Activated CD4-positive, CD25-positive, alpha-beta regulatory T cell treated with anti-CD3 and anti-CD28 coated beads, Interleukin-2, amount 50 U/mL, for 16 hours (primary cell): ENCODE measurements at regions not wholly inside any gene's neighbourhood (a gene's known extent, or its start where the extent isn't known, plus 50 kb on each side); places are given as distances from the start of the nearest gene placed in this dataset.
"Not testable (repeated sequence)": the region's sequence is repeated elsewhere in the genome, so short reads cannot be mapped to it uniquely, and the experiment has no call there.

ENCODE experiments used
- DNase-seq: peaks from one replicate; pipeline ENCODE4 v3.0.0-alpha.2; 2020; ENCODE audit warnings: low read depth, low spot score

- DNase-seq: not testable (repeated sequence)
Observed at GRCh38 chr22:25417826-25418225, 146.6 kb upstream of the GRK3 start.

DNA sequence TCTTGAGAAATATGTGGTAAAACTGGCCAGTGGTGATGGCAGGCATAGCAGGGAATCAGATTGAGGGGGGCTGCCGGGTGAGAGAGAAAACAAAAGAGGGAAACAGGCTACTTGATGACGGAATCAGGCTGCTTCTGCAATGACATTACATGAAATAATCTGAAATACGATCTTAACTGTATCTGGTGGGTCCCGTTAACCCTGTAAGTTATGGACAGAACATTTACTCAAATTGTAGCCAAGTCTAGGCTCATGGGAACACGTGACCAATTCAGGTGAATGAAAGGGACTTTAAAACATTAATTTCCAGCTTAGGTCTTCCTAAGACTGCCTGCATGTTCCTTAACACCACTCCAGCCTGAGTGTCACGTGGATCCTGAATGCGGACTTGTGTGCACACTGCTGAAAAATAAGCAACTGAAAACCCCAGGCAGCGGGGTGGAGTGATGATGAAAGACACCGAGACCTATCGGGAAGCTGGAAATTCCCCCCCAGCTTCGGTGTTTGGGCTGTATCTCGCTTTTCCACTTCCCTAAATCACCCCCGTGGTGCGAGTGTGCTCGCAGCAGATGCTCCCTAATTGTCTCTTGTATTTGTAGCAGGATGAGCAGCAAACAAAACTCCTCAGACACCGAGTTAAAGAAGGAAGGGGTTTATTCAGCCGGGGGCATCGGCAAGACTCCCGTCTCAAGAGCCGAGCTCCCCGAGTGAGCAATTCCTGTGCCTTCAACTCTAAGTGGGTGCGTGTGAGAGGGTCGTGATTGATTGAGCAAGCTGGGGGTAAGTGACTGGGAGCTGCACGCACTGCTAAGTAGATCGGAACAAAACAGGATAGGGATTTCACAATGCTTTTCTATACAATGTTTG is 145.0 kb upstream of the GRK3 start:
- DNase-seq: no peak

DNA sequence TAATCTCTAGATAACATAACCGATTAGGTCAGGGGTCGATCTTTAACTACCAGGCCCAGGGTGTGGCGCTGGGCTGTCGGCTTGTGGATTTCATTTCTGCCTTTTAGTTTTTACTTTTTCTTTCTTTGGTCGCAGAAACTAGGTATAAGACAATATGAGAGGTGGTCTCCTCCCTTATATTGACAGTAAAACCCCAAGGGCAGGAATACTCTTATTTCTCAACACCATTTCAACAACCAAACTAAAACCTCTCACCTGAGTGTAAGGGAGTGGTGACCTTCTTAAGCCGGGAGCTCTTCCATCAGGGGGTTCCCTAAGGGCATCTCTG is 144.4 kb upstream of the GRK3 start:
- DNase-seq: not testable (repeated sequence)

DNA sequence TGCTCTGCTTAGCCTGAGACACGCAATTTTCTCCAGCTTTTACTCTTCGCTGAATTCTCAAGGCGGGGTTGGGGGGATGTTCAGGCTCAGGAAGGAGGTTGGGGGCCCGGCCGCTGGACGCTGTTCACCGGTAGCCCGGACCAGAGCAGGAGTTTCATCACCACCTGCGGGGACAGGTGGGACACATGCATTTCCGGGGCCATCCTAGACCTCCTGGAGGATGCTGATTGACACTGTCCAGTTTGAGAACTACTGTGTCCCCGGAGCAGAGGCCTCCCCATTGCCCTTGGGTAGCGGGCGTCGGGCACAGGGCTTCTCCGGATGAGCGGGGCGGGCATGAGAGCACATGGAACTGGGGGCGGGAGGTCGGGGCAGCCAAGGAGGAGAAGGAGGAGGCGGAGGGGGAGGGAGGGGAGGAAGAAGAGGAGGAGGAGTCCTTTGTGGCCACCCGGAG is 144.0 kb upstream of the GRK3 start:
- DNase-seq: no peak

DNA sequence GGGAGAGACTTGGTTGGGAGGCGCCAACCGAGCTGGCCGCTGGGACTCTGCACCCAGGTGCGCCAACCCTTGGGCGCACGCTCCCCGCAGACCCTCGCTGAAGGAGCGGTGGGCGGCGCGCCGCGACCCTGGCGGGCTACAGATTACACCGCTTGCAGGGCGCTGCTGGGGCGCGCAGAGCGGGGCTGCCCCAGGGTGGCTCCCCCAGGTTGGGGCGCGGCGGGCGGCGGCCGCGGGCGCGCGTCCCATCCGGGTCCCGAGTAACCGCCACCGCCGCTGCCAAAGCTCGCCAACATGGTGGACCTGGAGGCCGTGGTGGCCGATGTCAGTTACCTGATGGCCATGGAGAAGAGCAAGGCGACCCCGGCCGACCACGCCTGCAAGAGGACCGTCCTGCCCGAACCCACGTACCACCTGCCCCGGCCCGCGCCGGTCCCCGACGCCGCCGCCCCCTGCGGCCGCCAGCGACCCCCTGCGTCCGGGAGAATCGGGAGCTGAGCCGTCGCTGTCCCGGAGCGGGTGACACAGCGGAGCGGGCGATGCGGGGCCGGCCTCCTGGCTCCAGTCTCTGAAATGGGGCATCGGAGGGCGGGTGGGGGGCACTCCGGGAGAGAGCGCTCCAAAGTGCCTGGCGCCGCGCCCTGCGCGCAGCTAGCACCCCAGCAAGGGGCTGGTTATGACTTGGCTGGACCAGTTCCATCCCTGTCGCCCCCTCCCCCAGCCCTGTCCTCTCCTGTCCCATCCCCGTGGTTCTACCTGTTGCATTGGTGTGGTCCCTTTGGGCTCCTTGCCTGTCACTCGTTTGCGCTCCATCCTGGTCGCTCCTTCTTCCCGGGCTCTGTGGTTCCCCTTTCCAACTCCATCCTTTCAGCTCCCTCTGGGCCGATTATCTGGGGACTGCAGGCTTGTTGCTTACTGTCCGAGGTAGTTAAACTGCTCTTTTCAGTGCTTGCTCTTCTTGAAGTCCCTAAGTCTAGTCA is 143.3 kb upstream of the GRK3 start:
- no peak for DNase-seq

DNA sequence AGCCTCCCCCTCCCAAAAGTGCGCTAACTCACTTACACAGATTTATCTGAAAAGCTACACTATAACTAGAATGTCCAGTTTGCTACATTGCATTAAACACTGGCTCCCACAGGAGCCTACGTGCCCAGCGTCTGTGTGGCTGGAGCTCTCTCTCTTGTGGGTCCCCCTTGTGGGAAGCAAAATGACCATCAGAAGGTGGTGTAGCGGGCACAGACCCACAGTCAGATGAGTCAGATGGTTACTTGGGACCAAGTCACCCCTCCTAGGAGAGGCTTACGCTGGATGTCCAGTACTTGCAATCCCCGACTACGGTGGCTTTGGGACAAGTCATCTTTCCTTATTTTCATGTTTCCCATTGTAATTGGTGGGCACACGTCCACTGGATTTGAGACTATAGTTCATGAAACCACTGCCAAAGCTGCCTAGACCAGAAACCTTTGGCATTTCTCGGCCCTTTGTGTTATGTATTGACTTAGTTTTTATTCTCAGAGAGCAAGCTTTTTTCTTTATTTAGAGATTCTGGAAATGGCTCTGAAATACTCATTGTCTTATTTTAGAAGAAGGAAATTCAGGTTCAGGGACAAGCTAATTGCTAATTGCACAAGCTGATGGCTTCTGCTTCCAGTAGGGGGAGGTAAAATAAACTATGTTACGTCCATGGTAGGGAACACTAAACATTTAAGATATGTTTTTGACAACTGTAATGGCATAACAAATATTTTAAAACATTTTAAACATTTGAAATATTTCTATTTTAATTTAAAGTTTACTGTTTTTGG is 137.8 kb upstream of the GRK3 start:
- not testable (repeated sequence) for DNase-seq

- DNase-seq: not testable (repeated sequence)
Observed at GRCh38 chr22:25431637-25432342, 132.7 kb upstream of the GRK3 start.

GRCh38 chr22:25433381-25433970 is 131.0 kb upstream of the GRK3 start:
- not testable (repeated sequence) for DNase-seq

DNA sequence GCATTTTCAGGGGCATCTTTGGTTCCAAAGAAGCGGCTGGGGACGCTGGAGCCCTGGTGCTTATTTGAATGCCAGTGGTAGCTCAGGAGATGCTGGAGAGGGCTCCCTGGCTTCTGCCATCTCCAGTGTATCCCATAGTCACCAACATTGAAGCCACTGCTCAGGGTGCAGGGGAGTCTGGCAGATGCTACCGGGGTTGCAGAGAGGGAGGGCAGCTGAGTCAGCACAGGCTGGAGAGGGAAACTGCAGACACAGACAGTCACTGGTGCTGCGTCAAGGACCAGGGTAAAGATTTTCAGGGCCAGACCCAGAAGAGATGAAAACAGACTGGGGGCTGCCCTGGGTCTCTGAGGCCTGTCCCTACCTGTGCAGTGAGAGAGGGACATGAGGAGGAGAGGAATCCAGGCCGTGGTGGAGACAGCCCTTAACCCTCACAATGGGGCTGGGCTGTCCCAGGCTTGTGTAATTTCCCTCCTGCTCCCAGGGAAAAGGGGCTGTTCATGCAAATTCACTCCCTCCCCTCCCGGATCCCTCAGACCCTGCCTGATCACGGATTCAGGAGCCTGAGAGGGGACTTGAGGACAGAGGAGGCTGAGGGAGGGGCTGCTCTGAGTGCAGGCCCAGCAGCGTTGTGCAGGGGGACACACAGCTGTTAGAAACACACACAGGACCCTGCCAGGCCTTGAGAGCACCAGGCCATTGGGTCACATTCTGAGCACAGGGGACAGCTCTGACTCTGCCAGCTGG is 126.9 kb upstream of the GRK3 start:
- DNase-seq: no peak

DNA sequence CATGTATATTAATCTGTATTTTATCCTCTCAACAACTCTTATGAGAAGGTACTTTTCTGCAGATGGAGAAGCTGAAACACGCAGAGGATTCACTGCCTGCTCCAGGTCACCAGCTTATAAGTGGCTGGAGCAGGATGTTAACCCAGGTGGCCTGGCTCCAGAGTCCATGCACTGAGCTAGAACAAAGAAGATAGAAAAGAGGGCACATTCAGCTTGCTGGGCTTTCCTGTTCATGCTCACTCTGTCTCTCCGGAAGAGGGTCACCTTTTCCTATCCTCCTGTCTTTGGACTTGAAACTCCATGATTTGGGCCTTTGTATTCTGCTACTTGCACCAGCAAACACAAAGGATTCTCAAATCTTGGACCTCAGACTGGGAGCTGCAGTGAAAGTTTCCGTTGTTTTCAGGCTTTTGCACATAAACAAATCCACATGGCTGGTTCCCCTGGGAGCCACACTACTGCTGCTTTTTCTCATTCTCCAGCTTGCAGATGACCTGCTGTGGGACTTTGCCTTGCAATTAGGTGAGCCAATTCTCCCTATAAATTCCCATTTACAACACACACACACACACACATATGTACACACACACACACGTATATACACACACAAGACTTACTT is 117.3 kb upstream of the GRK3 start:
- DNase-seq: no peak

- peak; percentile 90 for DNase-seq
Observed at GRCh38 chr22:25447686-25448434, 116.6 kb upstream of the GRK3 start.

GRCh38 chr22:25448435-25449051 is 115.9 kb upstream of the GRK3 start:
- no peak for DNase-seq

DNA sequence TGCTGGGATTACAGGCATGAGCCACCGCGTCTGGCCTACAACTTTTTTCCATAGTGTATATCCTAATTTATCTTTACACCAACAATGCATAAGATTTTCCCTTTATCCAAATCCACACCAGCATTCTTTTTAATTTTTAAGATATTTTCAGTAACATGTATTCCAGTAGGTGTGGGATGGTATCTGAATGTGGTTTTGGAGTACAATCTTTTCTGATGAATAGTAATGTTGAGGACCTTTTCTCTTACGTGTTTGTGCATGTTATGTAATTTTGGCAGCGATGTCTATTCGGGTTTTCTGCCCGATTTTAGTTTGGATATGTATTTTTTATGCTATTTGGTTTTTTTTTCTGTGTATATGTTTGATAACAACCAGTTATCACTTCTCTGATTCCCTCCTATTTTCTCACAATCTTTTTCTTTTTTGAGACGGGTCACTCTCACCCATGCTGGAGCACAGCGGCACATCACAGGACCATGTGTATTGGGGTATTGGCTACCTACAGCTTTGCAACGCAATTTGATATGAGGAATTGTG is 114.6 kb upstream of the GRK3 start:
- no peak for DNase-seq

DNA sequence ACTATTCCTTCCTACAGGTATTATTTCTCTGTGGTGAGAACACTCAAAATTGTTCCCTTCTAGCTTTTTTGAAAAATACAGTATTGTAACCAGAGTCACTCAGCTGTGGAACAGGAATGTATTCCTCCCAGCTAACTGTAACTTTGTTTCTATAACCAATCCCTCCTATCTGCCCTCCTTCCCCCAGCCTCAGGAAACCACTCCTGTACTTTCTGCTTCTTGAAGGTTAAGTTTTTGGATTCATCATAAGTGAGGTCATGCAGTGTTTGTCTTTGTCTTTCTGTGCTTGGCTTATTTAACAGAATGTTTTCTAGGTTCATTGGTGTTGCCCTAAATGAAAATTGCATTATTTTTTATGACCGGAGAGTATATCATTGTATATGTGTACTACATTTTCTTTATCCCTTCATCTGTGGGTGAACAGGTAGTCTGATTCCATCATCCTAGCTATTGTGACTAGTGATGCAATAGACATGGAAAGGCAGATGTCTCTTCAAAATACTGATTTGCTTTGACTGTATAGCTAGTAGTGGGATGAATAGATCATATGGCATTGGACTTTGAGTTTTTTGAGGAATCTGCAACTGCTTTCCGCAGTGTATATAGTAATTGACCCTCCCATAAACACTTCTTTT is 112.9 kb upstream of the GRK3 start:
- DNase-seq: no peak

DNA sequence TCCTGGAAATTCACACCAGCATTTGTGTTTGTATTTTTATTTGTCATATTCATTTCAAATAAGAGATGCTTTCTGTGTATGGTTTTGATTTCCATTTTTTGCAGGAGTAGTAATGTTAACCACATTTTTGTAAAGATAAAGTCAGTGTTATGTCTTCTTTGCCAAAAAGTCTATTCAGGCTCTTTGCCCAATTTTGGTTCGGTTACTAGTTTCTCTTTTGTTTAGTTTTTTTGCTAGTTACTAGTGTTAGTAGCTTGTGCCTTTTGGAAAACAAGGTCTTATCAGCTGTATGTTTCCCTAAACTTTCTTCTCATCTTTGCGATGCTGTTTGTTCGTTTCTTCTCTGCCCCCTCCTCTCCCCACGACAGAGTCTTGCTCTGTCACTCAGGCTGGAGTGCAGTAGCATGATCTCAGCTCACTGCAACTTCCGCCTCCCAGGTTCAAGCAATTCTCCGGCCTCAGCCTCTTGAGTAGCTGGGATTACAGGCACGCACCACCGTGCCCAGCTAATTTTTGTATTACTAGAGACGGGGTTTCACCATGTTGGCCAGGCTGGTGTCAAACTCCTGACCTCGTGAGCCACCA is 112.3 kb upstream of the GRK3 start:
- DNase-seq: no peak

DNA sequence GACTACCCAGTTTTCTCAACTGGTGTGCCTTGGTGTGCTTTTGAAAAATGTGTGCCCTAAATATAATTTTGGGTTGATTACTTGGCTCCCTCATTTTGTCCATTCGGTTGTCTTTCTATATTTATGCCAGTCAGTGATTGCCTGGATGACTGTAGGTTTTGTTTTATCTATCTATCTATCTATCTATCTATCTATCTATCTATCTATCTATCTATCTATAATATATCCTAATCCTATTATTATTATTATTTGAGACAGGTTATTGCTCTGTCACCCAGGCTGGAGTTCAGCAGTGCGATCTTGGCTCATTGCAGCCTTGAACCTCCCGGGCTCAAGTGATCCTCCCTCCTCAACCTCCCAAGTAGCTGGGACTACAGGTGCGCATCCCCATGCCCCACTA is 111.4 kb upstream of the GRK3 start:
- DNase-seq: no peak

GRCh38 chr22:25453557-25453956 is 110.9 kb upstream of the GRK3 start:
- no peak for DNase-seq
